Suprapubic skin (tissue), 4 donors: ENCODE measurements at regions not wholly inside any gene's neighbourhood (a gene's known extent, or its start where the extent isn't known, plus 50 kb on each side); places are given as distances from the start of the nearest gene placed in this dataset.

Experiments used
- CTCF ChIP-seq, 2 donors: fragments of 200-600 bp in 1 of 2; fragments of 450-650 bp in 1 of 2; sonication (generic) in 1 of 2; IDR thresholded peaks; one replicate each; pipeline ENCODE4 v1.5.1; 2016 to 2019; ENCODE audit warnings: antibody characterized with exemption in 2 of 2, mild to moderate bottlenecking in 1 of 2, moderate library complexity in 1 of 2
- POLR2A ChIP-seq, 2 donors: fragments of 450-650 bp; IDR thresholded peaks; one replicate each; pipeline ENCODE4 v1.6.1; 2017; ENCODE audit warnings: antibody characterized with exemption in 2 of 2, mild to moderate bottlenecking in 2 of 2, moderate library complexity in 2 of 2
- POLR2AphosphoS5 ChIP-seq, 3 donors: sonication (generic); formaldehyde crosslinking; IDR thresholded peaks; one replicate each; pipeline ENCODE4 v1.6.1; 2017; ENCODE audit warnings: antibody characterized with exemption in 3 of 3

DNA sequence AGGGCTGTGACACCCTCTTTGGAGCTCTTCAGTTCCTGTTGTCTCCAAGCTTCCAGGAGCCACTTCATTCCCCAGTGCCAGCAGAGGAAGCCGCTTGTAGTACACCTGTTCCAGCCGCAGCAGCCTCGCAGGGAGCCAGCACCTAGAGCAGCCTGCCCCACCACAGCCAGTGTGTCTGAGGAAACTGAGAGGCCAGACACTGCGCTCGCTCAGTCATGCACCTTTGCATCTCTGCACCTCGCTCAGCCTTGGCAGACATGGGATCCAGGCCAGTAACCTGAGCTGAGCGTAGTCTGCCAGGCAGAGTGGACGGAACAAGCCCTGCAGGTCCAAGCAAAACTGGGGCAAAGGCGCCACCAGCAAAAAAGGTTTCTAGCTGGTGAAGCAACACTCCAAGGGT lies 1072.1 kb downstream of the JRKL start:
- TF ChIP-seq POLR2A (IDR thresholded peaks at IDR 0.05): no peak
- no peak for TF ChIP-seq POLR2AphosphoS5 (IDR thresholded peaks at IDR 0.05)
- TF ChIP-seq CTCF (IDR thresholded peaks at IDR 0.05): no peak
